ENCODE measurements at regions not wholly inside any gene's neighbourhood (a gene's known extent, or its start where the extent isn't known, plus 50 kb on each side); places are given as distances from the start of the nearest gene placed in this dataset.

DNA sequence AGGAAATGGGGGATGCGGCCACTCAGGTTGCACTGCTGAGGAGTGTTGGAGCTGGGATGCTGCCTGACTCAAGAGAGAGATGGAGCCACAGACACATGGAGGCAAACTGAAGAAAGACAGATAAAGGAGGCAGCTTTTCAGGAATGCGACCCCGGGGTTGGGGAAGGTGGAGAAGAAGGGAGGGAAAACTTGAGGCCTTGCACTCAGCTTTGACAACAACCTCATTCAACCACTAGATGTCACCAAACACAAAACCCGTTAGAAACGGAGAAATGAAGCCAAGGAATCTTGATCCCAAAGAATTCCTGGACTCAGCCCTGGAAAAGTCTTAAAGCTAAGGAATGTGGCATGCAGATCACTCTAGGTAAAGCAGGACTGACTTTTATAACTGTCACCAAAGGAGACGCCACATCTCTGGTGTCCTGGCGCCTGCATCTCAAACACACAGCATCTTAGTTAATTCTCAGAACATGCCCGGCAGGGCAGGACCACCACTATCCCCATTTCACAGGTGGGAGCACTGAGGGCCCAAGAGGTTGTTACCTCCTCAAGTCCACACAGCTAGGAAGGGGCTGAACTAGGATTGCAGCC, 59.6 kb upstream of the LMCD1 start:
- TF ChIP-seq, protein P1, sequence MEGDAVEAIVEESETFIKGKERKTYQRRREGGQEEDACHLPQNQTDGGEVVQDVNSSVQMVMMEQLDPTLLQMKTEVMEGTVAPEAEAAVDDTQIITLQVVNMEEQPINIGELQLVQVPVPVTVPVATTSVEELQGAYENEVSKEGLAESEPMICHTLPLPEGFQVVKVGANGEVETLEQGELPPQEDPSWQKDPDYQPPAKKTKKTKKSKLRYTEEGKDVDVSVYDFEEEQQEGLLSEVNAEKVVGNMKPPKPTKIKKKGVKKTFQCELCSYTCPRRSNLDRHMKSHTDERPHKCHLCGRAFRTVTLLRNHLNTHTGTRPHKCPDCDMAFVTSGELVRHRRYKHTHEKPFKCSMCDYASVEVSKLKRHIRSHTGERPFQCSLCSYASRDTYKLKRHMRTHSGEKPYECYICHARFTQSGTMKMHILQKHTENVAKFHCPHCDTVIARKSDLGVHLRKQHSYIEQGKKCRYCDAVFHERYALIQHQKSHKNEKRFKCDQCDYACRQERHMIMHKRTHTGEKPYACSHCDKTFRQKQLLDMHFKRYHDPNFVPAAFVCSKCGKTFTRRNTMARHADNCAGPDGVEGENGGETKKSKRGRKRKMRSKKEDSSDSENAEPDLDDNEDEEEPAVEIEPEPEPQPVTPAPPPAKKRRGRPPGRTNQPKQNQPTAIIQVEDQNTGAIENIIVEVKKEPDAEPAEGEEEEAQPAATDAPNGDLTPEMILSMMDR (IDR thresholded peaks at IDR 0.05; ENCODE audit: low read depth, low read length, poor library complexity, severe bottlenecking): peak; percentile 73
- TF ChIP-seq EZH2phosphoT487 (IDR thresholded peaks at IDR 0.05; ENCODE audit: borderline replicate concordance, low read length): no peak

Measured in DOHH2 (cell line).